ENCODE measurements at regions not wholly inside any gene's neighbourhood (a gene's known extent, or its start where the extent isn't known, plus 50 kb on each side); places are given as distances from the start of the nearest gene placed in this dataset.

- no peak for TF ChIP-seq TRIM28 (IDR thresholded peaks at IDR 0.05)
- TF ChIP-seq CBX3 (IDR thresholded peaks at IDR 0.05; ENCODE audit: borderline replicate concordance in 1 of 2, low read length in 2 of 2), result no peak
- TF ChIP-seq DNMT1 (IDR thresholded peaks at IDR 0.05), result no peak
- TF ChIP-seq CEBPB (tag; IDR thresholded peaks at IDR 0.05), result no peak
- no peak for TF ChIP-seq SMARCC2 (IDR thresholded peaks at IDR 0.05; ENCODE audit: low read depth)
- no peak for TF ChIP-seq GATA2 (CRISPR knock-in tag; IDR thresholded peaks at IDR 0.05)
- TF ChIP-seq JUNB (CRISPR knock-in tag; conservative IDR thresholded peaks at IDR 0.05), result no peak
- no peak for TF ChIP-seq TBP (optimal IDR thresholded peaks at IDR 0.05; ENCODE audit: low read depth, low read length)
- TF ChIP-seq MLX (CRISPR knock-in tag; conservative IDR thresholded peaks at IDR 0.05), result no peak
- TF ChIP-seq PCBP1 (IDR thresholded peaks at IDR 0.05; ENCODE audit: low read depth, low read length, poor library complexity, severe bottlenecking), result no peak
Measured at GRCh38 chr2:163157411-163157810, 318.8 kb upstream of the KCNH7 start.
